Mesendoderm (in vitro differentiated cells): ENCODE measurements at regions not wholly inside any gene's neighbourhood (a gene's known extent, or its start where the extent isn't known, plus 50 kb on each side); places are given as distances from the start of the nearest gene placed in this dataset.

Source experiments
- DNase-seq: peaks from one replicate; pipeline ENCODE4 v3.0.0; 2013
- H2AK5ac ChIP-seq: 2 replicates; pipeline ENCODE4 v1.6.1; 2013; ENCODE audit warnings: low read length, inconsistent platforms
- H2BK120ac ChIP-seq: 2 replicates; pipeline ENCODE4 v1.6.1; 2013; ENCODE audit warnings: low read depth, mild to moderate bottlenecking, low read length, moderate library complexity, mixed read lengths
- H2BK15ac ChIP-seq: replicated peaks from 2 replicates; pipeline ENCODE4 v1.6.1; 2013; ENCODE audit warnings: low read depth, mild to moderate bottlenecking, moderate library complexity
- H2BK5ac ChIP-seq: 2 replicates; pipeline ENCODE4 v1.6.1; 2013; ENCODE audit warnings: low read length, inconsistent platforms
- H3K18ac ChIP-seq: 2 replicates; pipeline ENCODE4 v1.6.1; 2013; ENCODE audit warnings: mild to moderate bottlenecking, low read length, mixed read lengths
- H3K23ac ChIP-seq: one replicate; pipeline ENCODE4 v1.6.1; 2013; ENCODE audit warnings: low read length
- H3K27ac ChIP-seq: 2 replicates; pipeline ENCODE4 v1.5.1; 2013; ENCODE audit warnings: low read depth, mild to moderate bottlenecking, inconsistent platforms, low read length, moderate library complexity
- H3K27me3 ChIP-seq: 2 replicates; pipeline ENCODE4 v1.6.1; 2013; ENCODE audit warnings: low read length, control low read depth, mild to moderate bottlenecking, inconsistent platforms; ENCODE audit not compliant: insufficient read depth, poor library complexity
- H3K36me3 ChIP-seq: 2 replicates; pipeline ENCODE4 v1.6.1; 2013; ENCODE audit warnings: low read length, inconsistent platforms; ENCODE audit not compliant: control insufficient read depth, insufficient read depth
- H3K4ac ChIP-seq: one replicate; pipeline ENCODE4 v1.6.1; 2013; ENCODE audit warnings: low read depth, mild to moderate bottlenecking, low read length, moderate library complexity
- H3K4me1 ChIP-seq: 2 replicates; pipeline ENCODE4 v1.6.1; 2013; ENCODE audit warnings: low read depth, low read length, inconsistent platforms; ENCODE audit not compliant: control insufficient read depth
- H3K4me2 ChIP-seq: 2 replicates; pipeline ENCODE4 v1.6.1; 2013; ENCODE audit warnings: low read length
- H3K4me3 ChIP-seq: 2 replicates; pipeline ENCODE4 v1.5.1; 2013; ENCODE audit warnings: mild to moderate bottlenecking, low read length
- H3K56ac ChIP-seq: one replicate; pipeline ENCODE4 v1.6.1; 2013; ENCODE audit warnings: low read length
- H3K79me1 ChIP-seq: 2 replicates; pipeline ENCODE4 v1.6.1; 2013; ENCODE audit warnings: low read length, inconsistent platforms
- H3K79me2 ChIP-seq: 2 replicates; pipeline ENCODE4 v1.6.1; 2013; ENCODE audit warnings: mild to moderate bottlenecking, low read length; ENCODE audit not compliant: control insufficient read depth, insufficient read depth
- H3K9ac ChIP-seq: 2 replicates; pipeline ENCODE4 v1.6.1; 2013; ENCODE audit warnings: low read length, inconsistent platforms
- H4K5ac ChIP-seq: one replicate; pipeline ENCODE4 v1.6.1; 2013; ENCODE audit warnings: low read length
- H4K8ac ChIP-seq: one replicate; pipeline ENCODE4 v1.6.1; 2013; ENCODE audit warnings: low read depth, mild to moderate bottlenecking, control low read depth, low read length, moderate library complexity
- WGBS: extraction: QIAGEN DNeasy Blood & Tissue Kit; methylation state at CpG from one replicate; pipeline ENCODE4 v1.1.7; 2013; ENCODE audit warnings: low lambda C conversion rate, missing lambda C conversion rate; ENCODE audit not compliant: insufficient coverage; ENCODE audit errors: extremely low coverage; 5-methylcytosine and 5-hydroxymethylcytosine counted together

DNA sequence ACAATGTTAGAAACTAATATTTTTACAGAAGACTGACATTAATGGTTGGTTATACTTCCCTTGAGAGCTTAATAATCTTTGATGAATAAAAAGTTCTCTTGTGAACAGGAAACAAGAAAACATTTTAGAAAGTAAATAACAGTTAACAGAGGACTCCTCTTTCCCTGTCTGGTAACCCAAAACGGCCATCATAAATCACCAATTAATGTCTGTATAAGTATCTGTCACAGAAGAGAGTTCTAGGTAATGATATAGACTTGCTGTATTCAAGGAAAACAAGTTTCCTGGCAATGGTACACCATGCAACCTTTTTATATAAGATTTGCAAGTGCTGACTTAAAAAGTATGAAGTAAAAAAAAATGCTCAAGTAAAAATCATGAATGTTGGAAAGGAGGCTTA is 426.7 kb downstream of the SOX2 start:
- Histone ChIP-seq H3K23ac (no peak overlapping the region), H3K36me3 (no peaks in the 10 kb centered on the region), H2AK5ac (no peak overlapping the region), H2BK15ac (no peak overlapping the region), H4K5ac (no peak overlapping the region), H3K9ac (no peak overlapping the region), H2BK5ac (no peak overlapping the region), H3K27ac (no peak overlapping the region), H3K4me2 (no peak overlapping the region), H3K79me1 (no peaks in the 10 kb centered on the region), H3K27me3 (peaks cover 2% of the 10 kb centered on the region), H3K4ac (no peak overlapping the region), H2BK120ac (no peak overlapping the region), H3K18ac (no peak overlapping the region), H4K8ac (no peak overlapping the region), H3K56ac (no peak overlapping the region), H3K4me1 (no peaks in the 10 kb centered on the region), H3K79me2 (no peaks in the 10 kb centered on the region), H3K4me3 (no peak overlapping the region)
- DNase-seq, result no peak
- WGBS, result no CpG with 5 or more reads among the region's 1 CpG

DNA sequence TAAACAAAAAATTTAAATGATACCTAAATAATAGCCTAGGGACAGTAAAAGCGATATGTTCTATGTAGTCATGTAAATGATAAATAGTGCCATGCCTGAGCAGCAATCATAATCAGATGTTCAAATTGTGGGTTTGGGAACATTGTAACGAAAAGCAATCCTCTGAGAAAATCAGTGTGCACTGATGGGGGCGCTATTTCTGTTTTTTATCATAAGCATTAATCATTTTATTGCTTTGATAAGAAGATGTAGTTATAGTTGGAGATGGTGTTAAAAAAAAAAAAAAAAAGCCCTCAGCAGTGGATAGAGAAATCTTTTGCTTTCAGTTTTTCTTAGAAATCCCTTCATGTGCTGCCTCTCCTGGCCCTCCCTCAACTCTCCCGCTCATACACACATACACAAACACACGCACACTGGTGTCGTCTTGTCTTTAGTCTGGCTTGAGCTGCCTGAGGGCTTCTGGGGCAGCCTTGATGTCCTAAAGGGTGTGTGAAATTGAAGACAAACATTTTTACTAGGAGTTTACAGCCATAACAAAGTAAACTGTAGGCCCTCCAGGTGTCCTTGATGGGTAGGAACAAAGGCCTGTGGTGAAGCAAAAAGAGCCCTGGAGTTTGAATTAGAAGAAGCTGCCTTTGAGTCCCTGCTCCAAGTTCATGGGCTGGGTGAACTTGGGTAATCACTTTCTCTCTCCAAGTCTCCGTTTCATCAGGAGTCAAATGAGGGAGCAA is 428.1 kb downstream of the SOX2 start:
- Histone ChIP-seq H3K56ac (no peak overlapping the region), H3K4me3 (no peak overlapping the region), H3K4me2 (no peak overlapping the region), H4K8ac (no peak overlapping the region), H3K27me3 (peaks cover 2% of the 10 kb centered on the region), H3K4ac (no peak overlapping the region), H2AK5ac (no peak overlapping the region), H2BK15ac (no peak overlapping the region), H3K36me3 (no peaks in the 10 kb centered on the region), H3K23ac (no peak overlapping the region), H3K4me1 (no peaks in the 10 kb centered on the region), H4K5ac (no peak overlapping the region), H2BK120ac (no peak overlapping the region), H3K27ac (no peak overlapping the region), H3K9ac (no peak overlapping the region), H3K79me1 (no peaks in the 10 kb centered on the region), H2BK5ac (no peak overlapping the region), H3K79me2 (no peaks in the 10 kb centered on the region), H3K18ac (no peak overlapping the region)
- no CpG with 5 or more reads among the region's 7 CpGs for WGBS
- DNase-seq, result peak; percentile 29

DNA sequence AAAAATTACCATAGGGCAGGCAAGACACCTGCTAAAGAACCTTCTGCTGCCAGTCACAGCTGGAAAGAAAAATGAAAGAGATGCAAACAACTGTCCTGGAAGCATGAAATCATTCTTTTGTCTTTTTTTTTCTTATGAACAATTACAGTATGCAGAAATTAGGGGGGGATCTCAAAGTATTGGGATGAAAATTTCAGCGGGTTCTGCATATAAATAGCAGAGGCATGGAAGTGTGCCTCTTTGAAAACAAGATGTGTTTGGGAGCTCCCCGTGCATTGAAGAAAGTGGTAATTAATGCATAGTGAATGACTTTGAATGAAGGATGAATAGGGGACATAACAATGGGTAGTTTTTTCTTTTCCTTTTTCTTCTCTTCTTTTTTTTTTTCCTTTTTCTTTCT is 431.2 kb downstream of the SOX2 start:
- H4K8ac ChIP-seq, result no peak overlapping the region
- H3K4ac ChIP-seq, result no peak overlapping the region
- no peak overlapping the region for H3K4me2 ChIP-seq
- H3K79me2 ChIP-seq, result no peaks in the 10 kb centered on the region
- H3K9ac ChIP-seq, result no peak overlapping the region
- H3K36me3 ChIP-seq, result no peaks in the 10 kb centered on the region
- no peak overlapping the region for H2BK120ac ChIP-seq
- no peak overlapping the region for H3K23ac ChIP-seq
- no peak overlapping the region for H4K5ac ChIP-seq
- no peak overlapping the region for H3K18ac ChIP-seq
- no peak overlapping the region for H2AK5ac ChIP-seq
- H3K4me3 ChIP-seq, result no peak overlapping the region
- no peak overlapping the region for H2BK15ac ChIP-seq
- H3K27me3 ChIP-seq, result peaks cover 2% of the 10 kb centered on the region
- no peaks in the 10 kb centered on the region for H3K79me1 ChIP-seq
- WGBS, result no CpG with 5 or more reads among the region's 2 CpGs
- DNase-seq, result no peak
- H2BK5ac ChIP-seq, result no peak overlapping the region
- no peak overlapping the region for H3K27ac ChIP-seq
- no peak overlapping the region for H3K56ac ChIP-seq
- H3K4me1 ChIP-seq, result no peaks in the 10 kb centered on the region

DNA sequence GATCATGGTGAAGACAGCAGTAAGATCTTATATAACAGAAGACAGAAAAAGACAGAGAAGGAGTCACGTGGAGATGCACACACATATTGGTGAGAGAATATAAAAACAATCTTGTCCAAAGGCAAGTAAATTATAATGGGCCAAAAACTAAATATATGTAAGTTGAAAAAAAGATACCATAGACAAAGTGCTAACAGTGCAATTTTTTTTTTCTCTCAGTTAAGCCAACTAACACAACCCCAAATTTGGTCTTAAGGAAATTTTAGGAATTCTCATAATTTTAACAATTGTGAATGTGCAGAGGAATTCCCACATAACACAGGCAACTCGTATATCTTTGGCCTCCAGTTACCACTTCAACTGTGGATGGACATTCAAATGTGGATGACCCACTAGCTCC is 432.2 kb downstream of the SOX2 start:
- H2AK5ac ChIP-seq, result no peak overlapping the region
- no peaks in the 10 kb centered on the region for H3K36me3 ChIP-seq
- no peak overlapping the region for H2BK15ac ChIP-seq
- no peak overlapping the region for H3K4me3 ChIP-seq
- no peak overlapping the region for H4K8ac ChIP-seq
- no peak overlapping the region for H3K56ac ChIP-seq
- no CpG with 5 or more reads among the region's 2 CpGs for WGBS
- H3K27ac ChIP-seq, result no peak overlapping the region
- H3K18ac ChIP-seq, result no peak overlapping the region
- H3K79me1 ChIP-seq, result no peaks in the 10 kb centered on the region
- H3K4ac ChIP-seq, result no peak overlapping the region
- no peak overlapping the region for H2BK120ac ChIP-seq
- no peak overlapping the region for H3K9ac ChIP-seq
- H2BK5ac ChIP-seq, result no peak overlapping the region
- no peak overlapping the region for H3K23ac ChIP-seq
- peaks cover 2% of the 10 kb centered on the region for H3K27me3 ChIP-seq
- H4K5ac ChIP-seq, result no peak overlapping the region
- no peaks in the 10 kb centered on the region for H3K79me2 ChIP-seq
- no peak for DNase-seq
- H3K4me2 ChIP-seq, result no peak overlapping the region
- no peaks in the 10 kb centered on the region for H3K4me1 ChIP-seq

DNA sequence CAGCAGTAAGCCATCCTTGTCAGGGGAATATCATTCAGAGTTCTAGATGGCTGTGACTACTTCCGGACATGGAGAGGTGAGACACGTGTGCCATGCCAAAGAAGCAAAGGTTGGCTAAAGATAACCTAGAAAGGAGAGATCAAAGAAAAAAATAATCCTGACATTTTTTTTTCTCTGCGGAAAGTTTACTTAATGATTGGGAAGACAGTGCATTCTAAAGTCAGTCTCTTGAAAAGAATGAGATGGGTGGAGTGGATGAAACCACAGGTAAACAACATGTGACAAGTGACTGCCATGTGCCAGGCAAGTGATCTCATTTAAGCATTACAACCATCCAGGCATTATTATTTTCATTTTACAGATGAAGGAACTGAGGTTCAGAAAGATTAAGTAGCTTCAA is 436.6 kb downstream of the SOX2 start:
- Histone ChIP-seq H3K4ac (no peak overlapping the region), H3K9ac (no peak overlapping the region), H3K79me1 (no peaks in the 10 kb centered on the region), H3K27ac (no peak overlapping the region), H3K36me3 (no peaks in the 10 kb centered on the region), H2BK15ac (no peak overlapping the region), H2AK5ac (no peak overlapping the region), H3K18ac (no peak overlapping the region), H3K27me3 (no peaks in the 10 kb centered on the region), H2BK120ac (no peak overlapping the region), H4K8ac (no peak overlapping the region), H3K23ac (no peak overlapping the region), H2BK5ac (no peak overlapping the region), H3K4me2 (no peak overlapping the region), H3K4me1 (no peaks in the 10 kb centered on the region), H3K56ac (no peak overlapping the region), H3K4me3 (no peak overlapping the region), H4K5ac (no peak overlapping the region), H3K79me2 (no peaks in the 10 kb centered on the region)
- no peak for DNase-seq
- WGBS, result no CpG with 5 or more reads among the region's 3 CpGs

DNA sequence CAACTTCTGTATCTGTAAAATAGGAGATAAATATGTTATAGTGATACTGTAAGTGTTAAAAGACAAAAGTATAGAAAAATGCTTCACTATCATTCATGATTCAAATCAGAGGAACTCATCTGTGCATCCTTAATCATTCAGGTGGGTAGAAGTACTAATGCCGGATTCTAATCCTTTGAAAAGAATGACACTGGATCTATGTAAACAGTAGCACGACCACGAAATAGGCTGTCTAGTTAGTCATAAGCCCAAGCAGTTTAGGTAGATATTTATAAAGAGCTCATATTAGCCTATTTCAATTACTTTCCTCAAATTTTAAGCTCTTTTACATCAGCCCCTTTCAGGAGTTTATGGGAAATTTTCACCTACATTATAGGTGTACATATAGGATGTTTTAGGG is 437.9 kb downstream of the SOX2 start:
- Histone ChIP-seq H3K18ac (no peak overlapping the region), H4K8ac (no peak overlapping the region), H3K79me1 (no peaks in the 10 kb centered on the region), H3K9ac (no peak overlapping the region), H3K4ac (no peak overlapping the region), H2AK5ac (no peak overlapping the region), H3K36me3 (no peaks in the 10 kb centered on the region), H3K4me2 (no peak overlapping the region), H3K79me2 (no peaks in the 10 kb centered on the region), H2BK120ac (no peak overlapping the region), H3K23ac (no peak overlapping the region), H3K4me3 (no peak overlapping the region), H3K56ac (no peak overlapping the region), H2BK15ac (no peak overlapping the region), H3K27ac (no peak overlapping the region), H2BK5ac (no peak overlapping the region), H3K27me3 (no peaks in the 10 kb centered on the region), H3K4me1 (no peaks in the 10 kb centered on the region), H4K5ac (no peak overlapping the region)
- no CpG with 5 or more reads among the region's 3 CpGs for WGBS
- no peak for DNase-seq
